ENCODE measurements at regions not wholly inside any gene's neighbourhood (a gene's known extent, or its start where the extent isn't known, plus 50 kb on each side); places are given as distances from the start of the nearest gene placed in this dataset.

DNA sequence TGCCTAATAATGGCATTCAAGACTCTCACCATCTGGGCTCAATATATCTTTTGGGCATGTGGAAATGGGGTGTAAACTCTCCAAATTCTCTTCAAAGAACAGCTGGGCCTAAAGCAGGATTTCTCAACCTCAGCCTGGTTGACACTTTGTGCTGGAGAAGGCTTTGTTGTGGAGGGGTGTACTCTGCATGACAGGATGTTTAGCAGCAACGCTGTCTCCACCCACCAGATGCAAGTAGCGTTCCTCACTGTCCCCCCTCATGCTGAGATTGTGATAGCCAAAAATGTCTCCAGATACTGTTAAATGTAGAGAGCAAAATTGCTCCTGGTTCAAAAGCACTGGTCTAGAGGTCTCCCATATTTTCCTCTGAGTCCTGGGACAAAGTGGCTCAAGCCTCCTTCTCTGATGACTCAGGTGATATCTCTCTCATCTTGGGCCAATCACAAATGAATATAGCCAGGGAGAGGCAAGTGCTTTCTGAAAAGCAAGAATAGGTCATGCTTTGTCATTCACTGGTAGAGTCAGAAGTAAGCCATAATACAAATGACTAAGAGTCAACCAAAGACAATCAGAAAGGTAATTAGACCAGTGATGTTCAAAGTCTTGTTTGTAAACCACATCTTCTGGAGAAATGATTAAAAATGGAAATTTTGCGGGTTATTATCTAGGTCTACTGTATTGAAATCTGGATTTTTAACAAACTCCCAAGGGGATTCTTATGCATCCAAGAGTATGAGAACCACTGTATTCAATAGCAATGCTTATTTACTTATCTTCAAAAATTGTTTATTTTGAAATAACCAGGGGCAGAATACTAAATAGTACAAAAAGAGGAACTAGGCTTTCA is 330.8 kb downstream of the PTEN start:
- Histone ChIP-seq H3K36me3 (ENCODE audit: insufficient read depth) (no peaks in the 10 kb centered on the region), H4K20me1 (ENCODE audit: insufficient read depth) (no peaks in the 10 kb centered on the region), H3K27ac (no peak overlapping the region), H3K4me2 (no peak overlapping the region), H3K27me3 (ENCODE audit: insufficient read depth, low read depth) (no peaks in the 10 kb centered on the region), H3K79me2 (ENCODE audit: insufficient read depth, low read depth) (no peaks in the 10 kb centered on the region), H2AFZ (ENCODE audit: low read depth) (no peak overlapping the region), H3K9ac (no peak overlapping the region), H3K4me1 (ENCODE audit: low read depth, poor library complexity, severe bottlenecking) (no peaks in the 10 kb centered on the region), H3K4me3 (IDR thresholded peaks at IDR 0.05; ENCODE audit: insufficient read depth, low read depth, low read length) (no peak overlapping the region)
- TF ChIP-seq, protein P1, sequence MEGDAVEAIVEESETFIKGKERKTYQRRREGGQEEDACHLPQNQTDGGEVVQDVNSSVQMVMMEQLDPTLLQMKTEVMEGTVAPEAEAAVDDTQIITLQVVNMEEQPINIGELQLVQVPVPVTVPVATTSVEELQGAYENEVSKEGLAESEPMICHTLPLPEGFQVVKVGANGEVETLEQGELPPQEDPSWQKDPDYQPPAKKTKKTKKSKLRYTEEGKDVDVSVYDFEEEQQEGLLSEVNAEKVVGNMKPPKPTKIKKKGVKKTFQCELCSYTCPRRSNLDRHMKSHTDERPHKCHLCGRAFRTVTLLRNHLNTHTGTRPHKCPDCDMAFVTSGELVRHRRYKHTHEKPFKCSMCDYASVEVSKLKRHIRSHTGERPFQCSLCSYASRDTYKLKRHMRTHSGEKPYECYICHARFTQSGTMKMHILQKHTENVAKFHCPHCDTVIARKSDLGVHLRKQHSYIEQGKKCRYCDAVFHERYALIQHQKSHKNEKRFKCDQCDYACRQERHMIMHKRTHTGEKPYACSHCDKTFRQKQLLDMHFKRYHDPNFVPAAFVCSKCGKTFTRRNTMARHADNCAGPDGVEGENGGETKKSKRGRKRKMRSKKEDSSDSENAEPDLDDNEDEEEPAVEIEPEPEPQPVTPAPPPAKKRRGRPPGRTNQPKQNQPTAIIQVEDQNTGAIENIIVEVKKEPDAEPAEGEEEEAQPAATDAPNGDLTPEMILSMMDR (conservative IDR thresholded peaks at IDR 0.05; ENCODE audit: low read depth, low read length): no peak

GRCh38 chr10:88194961-88195367 is 331.5 kb downstream of the PTEN start:
- H4K20me1 ChIP-seq (ENCODE audit: insufficient read depth): no peaks in the 10 kb centered on the region
- TF ChIP-seq, protein P1 (conservative IDR thresholded peaks at IDR 0.05; ENCODE audit: low read depth, low read length): no peak
- no peak overlapping the region for H3K4me3 ChIP-seq (IDR thresholded peaks at IDR 0.05; ENCODE audit: insufficient read depth, low read depth, low read length)
- H3K4me1 ChIP-seq (ENCODE audit: low read depth, poor library complexity, severe bottlenecking): no peaks in the 10 kb centered on the region
- H3K4me2 ChIP-seq: no peak overlapping the region
- H3K27ac ChIP-seq: no peak overlapping the region
- no peaks in the 10 kb centered on the region for H3K36me3 ChIP-seq (ENCODE audit: insufficient read depth)
- no peak overlapping the region for H3K9ac ChIP-seq
- H2AFZ ChIP-seq (ENCODE audit: low read depth): no peak overlapping the region
- no peaks in the 10 kb centered on the region for H3K27me3 ChIP-seq (ENCODE audit: insufficient read depth, low read depth)
- no peaks in the 10 kb centered on the region for H3K79me2 ChIP-seq (ENCODE audit: insufficient read depth, low read depth)

- no peak overlapping the region for H3K9ac ChIP-seq
- no peaks in the 10 kb centered on the region for H3K36me3 ChIP-seq (ENCODE audit: insufficient read depth)
- no peak overlapping the region for H3K27ac ChIP-seq
- no peaks in the 10 kb centered on the region for H3K4me1 ChIP-seq (ENCODE audit: low read depth, poor library complexity, severe bottlenecking)
- no peak overlapping the region for H2AFZ ChIP-seq (ENCODE audit: low read depth)
- no peaks in the 10 kb centered on the region for H4K20me1 ChIP-seq (ENCODE audit: insufficient read depth)
- H3K4me2 ChIP-seq: no peak overlapping the region
- H3K4me3 ChIP-seq (IDR thresholded peaks at IDR 0.05; ENCODE audit: insufficient read depth, low read depth, low read length): no peak overlapping the region
- H3K27me3 ChIP-seq (ENCODE audit: insufficient read depth, low read depth): no peaks in the 10 kb centered on the region
- TF ChIP-seq, protein P1 (conservative IDR thresholded peaks at IDR 0.05; ENCODE audit: low read depth, low read length): no peak
- H3K79me2 ChIP-seq (ENCODE audit: insufficient read depth, low read depth): no peaks in the 10 kb centered on the region
These were observed 332.4 kb downstream of the PTEN start for GRCh38 chr10:88195841-88196240.

DNA sequence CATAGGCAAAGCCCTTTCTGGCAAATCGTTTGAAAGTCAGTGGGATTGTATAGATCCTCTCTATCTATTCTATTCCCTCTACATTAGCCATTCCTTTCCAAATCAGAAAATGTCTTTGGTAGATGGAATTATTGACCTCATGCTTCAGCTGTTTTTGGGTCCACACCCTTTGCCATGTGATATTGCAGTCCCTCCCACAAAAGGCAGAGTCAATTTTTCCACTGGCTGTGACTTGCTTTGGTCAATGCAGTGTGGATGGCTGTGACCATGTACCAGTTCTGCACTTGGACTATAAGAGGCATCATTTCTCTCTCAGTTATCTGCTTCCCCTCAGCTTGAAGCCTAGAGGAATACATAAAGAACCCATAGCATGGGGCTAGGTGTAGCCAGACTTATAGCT is 332.9 kb downstream of the PTEN start:
- TF ChIP-seq, protein P1 (conservative IDR thresholded peaks at IDR 0.05; ENCODE audit: low read depth, low read length): no peak
- Histone ChIP-seq H3K27me3 (ENCODE audit: insufficient read depth, low read depth) (no peaks in the 10 kb centered on the region), H2AFZ (ENCODE audit: low read depth) (no peak overlapping the region), H3K79me2 (ENCODE audit: insufficient read depth, low read depth) (no peaks in the 10 kb centered on the region), H4K20me1 (ENCODE audit: insufficient read depth) (no peaks in the 10 kb centered on the region), H3K36me3 (ENCODE audit: insufficient read depth) (no peaks in the 10 kb centered on the region), H3K27ac (no peak overlapping the region), H3K4me1 (ENCODE audit: low read depth, poor library complexity, severe bottlenecking) (no peaks in the 10 kb centered on the region), H3K4me2 (no peak overlapping the region), H3K9ac (no peak overlapping the region), H3K4me3 (IDR thresholded peaks at IDR 0.05; ENCODE audit: insufficient read depth, low read depth, low read length) (no peak overlapping the region)
